WTC11 (cell line): ENCODE measurements at regions not wholly inside any gene's neighbourhood (a gene's known extent, or its start where the extent isn't known, plus 50 kb on each side); places are given as distances from the start of the nearest gene placed in this dataset.

Experiments used
- ATAC-seq: fragments of 200-7000 bp; cut with Tn5 transposase; 2 replicates; pipeline ENCODE4 v1.10.0; 2021; ENCODE audit warnings: mild to moderate bottlenecking, moderate library complexity
- CTCF ChIA-PET: fragments of 300-600 bp; sonication (Branson Sonifier 250); formaldehyde crosslinking; loops from one replicate; lab custom pipeline; 2021; ENCODE audit warnings: antibody characterized with exemption; lab: Charles Lee
- POLR2A ChIA-PET: fragments of 350-600 bp; sonication (Branson Sonifier 250); formaldehyde crosslinking; loops from one replicate; lab custom pipeline; 2021; ENCODE audit warnings: antibody characterized with exemption; lab: Charles Lee
- DNase-seq: peaks from one replicate; pipeline ENCODE4 v3.0.0; 2021; ENCODE audit warnings: low spot score
- H3K27ac Mint-ChIP-seq: 2 replicates; pipeline ENCODE4 v1.8.0; 2021; ENCODE audit warnings: mixed read lengths
- H3K27me3 Mint-ChIP-seq: 2 replicates; pipeline ENCODE4 v1.8.0; 2021; ENCODE audit warnings: low read depth, mild to moderate bottlenecking, moderate library complexity, mixed read lengths
- H3K36me3 Mint-ChIP-seq: 2 replicates; pipeline ENCODE4 v1.8.0; 2021; ENCODE audit warnings: mixed read lengths
- H3K4me1 Mint-ChIP-seq: 2 replicates; pipeline ENCODE4 v1.8.0; 2022; ENCODE audit warnings: mixed read lengths
- H3K4me3 Mint-ChIP-seq: 2 replicates; pipeline ENCODE4 v1.8.0; 2021; ENCODE audit warnings: mild to moderate bottlenecking, moderate library complexity, mixed read lengths
- H3K9me3 Mint-ChIP-seq: 2 replicates; pipeline ENCODE4 v1.8.0; 2021; ENCODE audit warnings: mixed read lengths
- AR ChIP-seq: fragments of 250-450 bp; sonication (Bioruptor Pico); IDR thresholded peaks from 2 replicates; pipeline ENCODE4 v1.9.0; 2021; ENCODE audit warnings: mild to moderate bottlenecking
- ESRRA ChIP-seq: sonication (generic); formaldehyde crosslinking; IDR thresholded peaks from 2 replicates; pipeline ENCODE4 v1.8.1; 2022; ENCODE audit warnings: mild to moderate bottlenecking, missing genetic modification reagents, borderline replicate concordance
- FOXK1 ChIP-seq: sonication (generic); formaldehyde crosslinking; IDR thresholded peaks from 2 replicates; pipeline ENCODE4 v1.8.0; 2022; ENCODE audit warnings: mild to moderate bottlenecking, moderate library complexity, missing genetic modification reagents
- GTF2I ChIP-seq: fragments of 250-450 bp; sonication (Bioruptor Pico); conservative IDR thresholded peaks from 2 replicates; pipeline ENCODE4 v1.4.0; 2021; ENCODE audit warnings: mild to moderate bottlenecking
- JUN ChIP-seq: sonication (generic); formaldehyde crosslinking; IDR thresholded peaks from 2 replicates; pipeline ENCODE4 v1.8.0; 2023; ENCODE audit warnings: mild to moderate bottlenecking, missing genetic modification reagents
- KAT7 ChIP-seq: sonication (generic); formaldehyde crosslinking; IDR thresholded peaks from 2 replicates; pipeline ENCODE4 v1.8.1; 2023; ENCODE audit warnings: missing genetic modification reagents, mild to moderate bottlenecking, borderline replicate concordance
- NFATC4 ChIP-seq: fragments of 250-450 bp; sonication (Bioruptor Pico); IDR thresholded peaks from 2 replicates; pipeline ENCODE4 v1.9.0; 2021; ENCODE audit warnings: mild to moderate bottlenecking
- NFYB ChIP-seq: sonication (generic); formaldehyde crosslinking; conservative IDR thresholded peaks from 2 replicates; pipeline ENCODE4 v1.8.0; 2022; ENCODE audit warnings: low read depth, missing genetic modification reagents
- OVOL2 ChIP-seq: fragments of 250-450 bp; sonication (Bioruptor Pico); IDR thresholded peaks from 2 replicates; pipeline ENCODE4 v1.9.0; 2021; ENCODE audit warnings: mild to moderate bottlenecking, borderline replicate concordance
- SOX15 ChIP-seq: fragments of 250-450 bp; sonication (Bioruptor Pico); IDR thresholded peaks from 2 replicates; pipeline ENCODE4 v1.9.0; 2021; ENCODE audit warnings: mild to moderate bottlenecking
- ZNF138 ChIP-seq: sonication (generic); formaldehyde crosslinking; conservative IDR thresholded peaks from 2 replicates; pipeline ENCODE4 v1.8.1; 2022; ENCODE audit warnings: mild to moderate bottlenecking, moderate library complexity, missing genetic modification reagents
- ZNF219 ChIP-seq: sonication (generic); formaldehyde crosslinking; IDR thresholded peaks from 2 replicates; pipeline ENCODE4 v1.8.0; 2023; ENCODE audit warnings: missing genetic modification reagents, mild to moderate bottlenecking, borderline replicate concordance
- ZNF317 ChIP-seq: sonication (generic); formaldehyde crosslinking; IDR thresholded peaks from 2 replicates; pipeline ENCODE4 v1.8.1; 2023; ENCODE audit warnings: low read depth, mild to moderate bottlenecking, moderate library complexity, missing genetic modification reagents, borderline replicate concordance
- ZNF416 ChIP-seq: fragments of 250-450 bp; sonication (Bioruptor Pico); IDR thresholded peaks from 2 replicates; pipeline ENCODE4 v1.9.0; 2021; ENCODE audit warnings: mild to moderate bottlenecking, inconsistent platforms
- TF ChIP-seq, protein P1 (sequence below): sonication (generic); formaldehyde crosslinking; IDR thresholded peaks from 2 replicates; pipeline ENCODE4 v1.8.0; 2023; ENCODE audit warnings: mild to moderate bottlenecking, missing genetic modification reagents
- TF ChIP-seq, protein P2 (sequence below): sonication (generic); formaldehyde crosslinking; conservative IDR thresholded peaks from 2 replicates; pipeline ENCODE4 v1.8.1; 2022; ENCODE audit warnings: mild to moderate bottlenecking, missing genetic modification reagents
- TF ChIP-seq, protein P3 (sequence below): sonication (generic); formaldehyde crosslinking; IDR thresholded peaks from 2 replicates; pipeline ENCODE4 v1.8.0; 2023; ENCODE audit warnings: missing genetic modification reagents
- TF ChIP-seq, protein P4 (sequence below): fragments of 250-450 bp; sonication (Bioruptor Pico); IDR thresholded peaks from 2 replicates; pipeline ENCODE4 v1.9.0; 2021; ENCODE audit warnings: moderate library complexity, mild to moderate bottlenecking, inconsistent platforms, borderline replicate concordance
- TF ChIP-seq, protein P5 (sequence below): sonication (generic); formaldehyde crosslinking; IDR thresholded peaks from 2 replicates; pipeline ENCODE4 v1.8.1; 2022; ENCODE audit warnings: low read depth, mild to moderate bottlenecking, moderate library complexity, missing genetic modification reagents, borderline replicate concordance

- no peak for DNase-seq
- POLR2A ChIA-PET, result no interaction called here
- no peak overlapping the region for H3K27ac Mint-ChIP-seq
Observed at GRCh38 chr2:144986691-144987090, 466.8 kb upstream of the ZEB2 start.

DNA sequence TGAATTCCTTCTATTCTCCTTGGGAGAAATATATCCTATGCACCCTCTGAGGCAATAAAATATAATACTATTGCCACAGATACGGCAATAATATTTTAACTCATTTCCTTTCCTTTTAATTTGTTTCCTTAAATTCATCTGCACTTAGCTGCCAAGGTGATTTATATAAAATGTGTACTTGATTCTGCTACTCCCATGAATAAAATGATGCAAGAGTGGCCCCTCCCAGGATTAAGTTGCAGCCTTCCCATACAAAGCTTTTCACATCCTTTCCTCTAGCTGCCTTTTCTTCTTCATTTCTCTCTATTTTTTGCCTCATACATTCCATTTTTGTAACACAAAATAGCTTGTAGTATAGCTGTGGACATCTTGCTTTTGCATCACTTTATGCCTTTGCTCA is 464.1 kb upstream of the ZEB2 start:
- POLR2A ChIA-PET, result no interaction called here
- Mint-ChIP-seq H3K27me3 (no peaks in the 10 kb centered on the region; the same call in 1 of the 2 replicates), H3K27ac (no peak overlapping the region), H3K36me3 (peaks cover 24% of the 10 kb centered on the region), H3K4me3 (no peak overlapping the region), H3K4me1 (peaks cover 1% of the 10 kb centered on the region; the same call in 1 of the 2 replicates), H3K9me3 (peaks cover 30% of the 10 kb centered on the region)
- TF ChIP-seq ZNF317, result no peak
- no peak for TF ChIP-seq NFATC4 (CRISPR knock-in tag)
- no peak for TF ChIP-seq ESRRA (CRISPR knock-in tag)
- TF ChIP-seq KAT7 (CRISPR knock-in tag), result no peak
- TF ChIP-seq, protein P1, sequence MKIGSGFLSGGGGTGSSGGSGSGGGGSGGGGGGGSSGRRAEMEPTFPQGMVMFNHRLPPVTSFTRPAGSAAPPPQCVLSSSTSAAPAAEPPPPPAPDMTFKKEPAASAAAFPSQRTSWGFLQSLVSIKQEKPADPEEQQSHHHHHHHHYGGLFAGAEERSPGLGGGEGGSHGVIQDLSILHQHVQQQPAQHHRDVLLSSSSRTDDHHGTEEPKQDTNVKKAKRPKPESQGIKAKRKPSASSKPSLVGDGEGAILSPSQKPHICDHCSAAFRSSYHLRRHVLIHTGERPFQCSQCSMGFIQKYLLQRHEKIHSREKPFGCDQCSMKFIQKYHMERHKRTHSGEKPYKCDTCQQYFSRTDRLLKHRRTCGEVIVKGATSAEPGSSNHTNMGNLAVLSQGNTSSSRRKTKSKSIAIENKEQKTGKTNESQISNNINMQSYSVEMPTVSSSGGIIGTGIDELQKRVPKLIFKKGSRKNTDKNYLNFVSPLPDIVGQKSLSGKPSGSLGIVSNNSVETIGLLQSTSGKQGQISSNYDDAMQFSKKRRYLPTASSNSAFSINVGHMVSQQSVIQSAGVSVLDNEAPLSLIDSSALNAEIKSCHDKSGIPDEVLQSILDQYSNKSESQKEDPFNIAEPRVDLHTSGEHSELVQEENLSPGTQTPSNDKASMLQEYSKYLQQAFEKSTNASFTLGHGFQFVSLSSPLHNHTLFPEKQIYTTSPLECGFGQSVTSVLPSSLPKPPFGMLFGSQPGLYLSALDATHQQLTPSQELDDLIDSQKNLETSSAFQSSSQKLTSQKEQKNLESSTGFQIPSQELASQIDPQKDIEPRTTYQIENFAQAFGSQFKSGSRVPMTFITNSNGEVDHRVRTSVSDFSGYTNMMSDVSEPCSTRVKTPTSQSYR (CRISPR knock-in tag), result no peak
- no peak for TF ChIP-seq SOX15
- no peak for TF ChIP-seq JUN (CRISPR knock-in tag)
- no peak for TF ChIP-seq AR (CRISPR knock-in tag)
- TF ChIP-seq, protein P2, sequence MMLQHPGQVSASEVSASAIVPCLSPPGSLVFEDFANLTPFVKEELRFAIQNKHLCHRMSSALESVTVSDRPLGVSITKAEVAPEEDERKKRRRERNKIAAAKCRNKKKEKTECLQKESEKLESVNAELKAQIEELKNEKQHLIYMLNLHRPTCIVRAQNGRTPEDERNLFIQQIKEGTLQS (CRISPR knock-in tag), result no peak
- no peak for TF ChIP-seq FOXK1
- TF ChIP-seq NFYB (CRISPR knock-in tag), result no peak
- TF ChIP-seq, protein P3, sequence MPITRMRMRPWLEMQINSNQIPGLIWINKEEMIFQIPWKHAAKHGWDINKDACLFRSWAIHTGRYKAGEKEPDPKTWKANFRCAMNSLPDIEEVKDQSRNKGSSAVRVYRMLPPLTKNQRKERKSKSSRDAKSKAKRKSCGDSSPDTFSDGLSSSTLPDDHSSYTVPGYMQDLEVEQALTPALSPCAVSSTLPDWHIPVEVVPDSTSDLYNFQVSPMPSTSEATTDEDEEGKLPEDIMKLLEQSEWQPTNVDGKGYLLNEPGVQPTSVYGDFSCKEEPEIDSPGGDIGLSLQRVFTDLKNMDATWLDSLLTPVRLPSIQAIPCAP, result no peak
- TF ChIP-seq GTF2I, result no peak
- TF ChIP-seq OVOL2 (CRISPR knock-in tag), result no peak
- no peak for TF ChIP-seq ZNF219
- ATAC-seq (no peak), DNase-seq (no peak)
- CTCF ChIA-PET, result no interaction called here

More at GRCh38 chr2:144986691-144987090, 466.8 kb upstream of the ZEB2 start:
- no peaks in the 10 kb centered on the region; the same call in 1 of the 2 replicates for H3K27me3 Mint-ChIP-seq
- H3K4me3 Mint-ChIP-seq, result no peak overlapping the region
- H3K4me1 Mint-ChIP-seq, result peaks cover 22% of the 10 kb centered on the region
- no peak for ATAC-seq
- CTCF ChIA-PET, result no interaction called here
- H3K36me3 Mint-ChIP-seq, result peaks cover 30% of the 10 kb centered on the region
- H3K9me3 Mint-ChIP-seq, result peaks cover 32% of the 10 kb centered on the region
- TF ChIP-seq ZNF138 (no peak), KAT7 (CRISPR knock-in tag) (no peak), ZNF416 (CRISPR knock-in tag) (no peak)
- TF ChIP-seq, protein P4, sequence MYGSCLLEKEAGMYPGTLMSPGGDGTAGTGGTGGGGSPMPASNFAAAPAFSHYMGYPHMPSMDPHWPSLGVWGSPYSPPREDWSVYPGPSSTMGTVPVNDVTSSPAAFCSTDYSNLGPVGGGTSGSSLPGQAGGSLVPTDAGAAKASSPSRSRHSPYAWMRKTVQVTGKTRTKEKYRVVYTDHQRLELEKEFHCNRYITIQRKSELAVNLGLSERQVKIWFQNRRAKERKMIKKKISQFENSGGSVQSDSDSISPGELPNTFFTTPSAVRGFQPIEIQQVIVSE (CRISPR knock-in tag), result no peak
- TF ChIP-seq, protein P5, sequence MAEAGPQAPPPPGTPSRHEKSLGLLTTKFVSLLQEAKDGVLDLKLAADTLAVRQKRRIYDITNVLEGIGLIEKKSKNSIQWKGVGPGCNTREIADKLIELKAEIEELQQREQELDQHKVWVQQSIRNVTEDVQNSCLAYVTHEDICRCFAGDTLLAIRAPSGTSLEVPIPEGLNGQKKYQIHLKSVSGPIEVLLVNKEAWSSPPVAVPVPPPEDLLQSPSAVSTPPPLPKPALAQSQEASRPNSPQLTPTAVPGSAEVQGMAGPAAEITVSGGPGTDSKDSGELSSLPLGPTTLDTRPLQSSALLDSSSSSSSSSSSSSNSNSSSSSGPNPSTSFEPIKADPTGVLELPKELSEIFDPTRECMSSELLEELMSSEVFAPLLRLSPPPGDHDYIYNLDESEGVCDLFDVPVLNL (CRISPR knock-in tag), result no peak
